HepG2 (cell line): ENCODE measurements at regions not wholly inside any gene's neighbourhood (a gene's known extent, or its start where the extent isn't known, plus 50 kb on each side); places are given as distances from the start of the nearest gene placed in this dataset.

Experiments used
- ATAC-seq: fragments of 200-7000 bp; cut with Tn5 transposase; 3 replicates; pipeline ENCODE4 v1.9.1; 2020; ENCODE audit warnings: mild to moderate bottlenecking, moderate library complexity
- BruUV-seq: library from RNA; stranded (reverse); fragments of 400-500 nt; replicated peaks from 2 replicates; lab custom pipeline; 2021; lab: Mats Ljungman, UMichigan
- CTCF ChIA-PET: fragments of 300-600 bp; formaldehyde crosslinking; extraction: SDS; loops from one replicate; lab custom pipeline; 2021; ENCODE audit warnings: low total read pairs, inconsistent platforms, low intra/inter-chr PET ratio; lab: Yijun Ruan, JAX
- POLR2A ChIA-PET: fragments of 350-600 bp; sonication (Branson Sonifier 250); formaldehyde crosslinking; loops from one replicate; lab custom pipeline; 2020; ENCODE audit warnings: antibody characterized with exemption, inconsistent platforms; lab: Yijun Ruan, JAX
- DNase-seq: peaks from one replicate; pipeline ENCODE4 v3.0.0-alpha.2; 2015; ENCODE audit warnings: low spot score
- FAIRE-seq: peaks from 3 replicates; lab custom pipeline; 2011; peaks lifted over from hg19 to GRCh38; lab: Jason Lieb, UNC
- H2AFZ ChIP-seq: one replicate; pipeline ENCODE4 v1.6.1; 2011; ENCODE audit warnings: low read length, inconsistent platforms
- H3K27ac ChIP-seq: fragments of 300-600 bp; 3 replicates; pipeline ENCODE4 v1.8.0; 2011; ENCODE audit warnings: mixed run types, mild to moderate bottlenecking, mixed read lengths, low read length, inconsistent platforms; ENCODE audit not compliant: insufficient read depth; ENCODE audit errors: extremely low read length
- H3K27me3 ChIP-seq, 2 experiments: fragments of 200-600 bp in 1 of 2; 2 replicates in 1 of 2; 3 replicates in 1 of 2; pipeline versions ENCODE4 v1.6.0 to v1.8.0; 2011; ENCODE audit warnings: low read length in 2 of 2, mild to moderate bottlenecking in 2 of 2, moderate library complexity in 2 of 2, inconsistent platforms in 1 of 2; ENCODE audit not compliant: insufficient read depth in 2 of 2, control insufficient read depth in 1 of 2
- H3K36me3 ChIP-seq, 2 experiments: fragments of 200-600 bp in 1 of 2; replicated peaks in 1 of 2; 2 replicates in 1 of 2; 3 replicates in 1 of 2; pipeline versions ENCODE4 v1.5.1 to v1.8.0; 2011; ENCODE audit warnings: low read length in 2 of 2, inconsistent platforms in 1 of 2; ENCODE audit not compliant: insufficient read depth in 2 of 2, control insufficient read depth in 1 of 2
- H3K4me1 ChIP-seq: 2 replicates; pipeline ENCODE4 v1.5.1; 2012; ENCODE audit warnings: low read length, inconsistent platforms; ENCODE audit not compliant: insufficient read depth
- H3K4me2 ChIP-seq: 2 replicates; pipeline ENCODE4 v1.6.0; 2011; ENCODE audit warnings: low read depth, low read length, inconsistent platforms
- H3K4me3 ChIP-seq, 3 experiments: fragments of 200-600 bp in 1 of 3; sonication (generic), shearing (Covaris generic) in 1 of 3; replicated peaks in 1 of 3; 2 replicates each; pipeline ENCODE4 v1.5.1; 2011 to 2016; ENCODE audit warnings: low read length in 3 of 3, inconsistent platforms in 2 of 3, low read depth in 2 of 3, mild to moderate bottlenecking in 2 of 3, control low read depth in 1 of 3, mixed read lengths in 1 of 3; ENCODE audit not compliant: insufficient read depth in 1 of 3
- H3K79me2 ChIP-seq: one replicate; pipeline ENCODE4 v1.6.1; 2011; ENCODE audit warnings: low read length, inconsistent platforms; ENCODE audit not compliant: insufficient read depth
- H3K9ac ChIP-seq: 2 replicates; pipeline ENCODE4 v1.6.0; 2011; ENCODE audit warnings: mild to moderate bottlenecking, low read depth, low read length, inconsistent platforms; ENCODE audit not compliant: insufficient read depth
- H3K9me3 ChIP-seq: 2 replicates; pipeline ENCODE4 v1.5.1; 2012; ENCODE audit warnings: mild to moderate bottlenecking, low read length
- H4K20me1 ChIP-seq: 2 replicates; pipeline ENCODE4 v1.6.0; 2011; ENCODE audit warnings: inconsistent platforms, mild to moderate bottlenecking, low read length, moderate library complexity; ENCODE audit not compliant: insufficient read depth
- JARID2 ChIP-seq: sonication (generic); formaldehyde crosslinking; IDR thresholded peaks from 2 replicates; pipeline ENCODE4 v1.8.1; 2023; ENCODE audit warnings: missing genetic modification reagents, inconsistent platforms; ENCODE audit not compliant: insufficient replicate concordance
- SOX6 ChIP-seq, 2 experiments: fragments of 450-650 bp in 1 of 2; sonication (generic) in 1 of 2; formaldehyde crosslinking in 1 of 2; IDR thresholded peaks; 2 replicates each; pipeline versions ENCODE4 v1.4.0 to v1.6.1; 2017 to 2020; ENCODE audit warnings: antibody characterized with exemption in 1 of 2, mild to moderate bottlenecking in 1 of 2, missing genetic modification reagents in 1 of 2
- TFE3 ChIP-seq: IDR thresholded peaks from 2 replicates; pipeline ENCODE4 v1.6.1; 2016
- XRCC5 ChIP-seq: fragments of 200-400 bp; formaldehyde crosslinking; optimal IDR thresholded peaks from 2 replicates; pipeline ENCODE3; 2017; ENCODE audit warnings: mild to moderate bottlenecking, low read length
- ZKSCAN1 ChIP-seq: fragments of 150-350 bp; IDR thresholded peaks from 2 replicates; pipeline ENCODE4 v1.6.1; 2014; ENCODE audit warnings: low read length
- ZNF24 ChIP-seq: fragments of 450-650 bp; IDR thresholded peaks from 2 replicates; pipeline ENCODE4 v1.6.1; 2017; ENCODE audit warnings: antibody characterized with exemption, mild to moderate bottlenecking
- in situ Hi-C: cut with HindIII; loops from 2 replicates; pipeline ENCODE4 v1.10.0; 2017; ENCODE audit warnings: low pct_unique_long_range_greater_than_20kb; ENCODE audit not compliant: extremely low pct_ligation_motif_present
- intact Hi-C: fragments of 100-400 bp; cut with micrococcal nuclease; formaldehyde crosslinking; loops from one replicate; pipeline ENCODE4 v1.10.0; 2022; ENCODE audit not compliant: unreplicated experiment
- TF ChIP-seq, protein P1 (sequence below): sonication (generic); formaldehyde crosslinking; IDR thresholded peaks from 2 replicates; pipeline ENCODE4 v1.5.0; 2020; ENCODE audit warnings: missing genetic modification reagents
- TF ChIP-seq, protein P2 (sequence below): sonication (generic); formaldehyde crosslinking; IDR thresholded peaks from 2 replicates; pipeline ENCODE4 v1.9.0; 2021; ENCODE audit warnings: missing genetic modification reagents, mild to moderate bottlenecking, borderline replicate concordance
- TF ChIP-seq, protein P3 (sequence below): sonication (generic); formaldehyde crosslinking; IDR thresholded peaks from 2 replicates; pipeline ENCODE4 v1.8.1; 2023; ENCODE audit warnings: mild to moderate bottlenecking, missing genetic modification reagents
- TF ChIP-seq, protein P4 (sequence below): sonication (generic); formaldehyde crosslinking; conservative IDR thresholded peaks from 2 replicates; pipeline ENCODE4 v1.4.0; 2020; ENCODE audit warnings: missing genetic modification reagents

GRCh38 chr3:101155825-101156224, 162.6 kb upstream of the ABI3BP start:
- Histone ChIP-seq H3K9ac (no peak overlapping the region), H3K79me2 (no peaks in the 10 kb centered on the region), H2AFZ (no peak overlapping the region), H4K20me1 (no peaks in the 10 kb centered on the region), H3K27ac (no peak overlapping the region), H3K36me3 (no peaks in the 10 kb centered on the region), H3K27me3 (no peaks in the 10 kb centered on the region), H3K4me3 (no peak overlapping the region), H3K9me3 (no peaks in the 10 kb centered on the region), H3K4me1 (no peaks in the 10 kb centered on the region), H3K4me2 (no peak overlapping the region)
- BruUV-seq = no TSS peak
- FAIRE-seq (no peak), ATAC-seq (no peak), DNase-seq (no peak)
- TF ChIP-seq TFE3 (CRISPR knock-in tag) (no peak), SOX6 (IDR thresholded peaks at IDR 0.05) (no peak), SOX6 (CRISPR knock-in tag; IDR thresholded peaks at IDR 0.05) (no peak), ZKSCAN1 (no peak), XRCC5 (no peak), ZNF24 (no peak), JARID2 (CRISPR knock-in tag) (no peak)
- TF ChIP-seq, protein P1, sequence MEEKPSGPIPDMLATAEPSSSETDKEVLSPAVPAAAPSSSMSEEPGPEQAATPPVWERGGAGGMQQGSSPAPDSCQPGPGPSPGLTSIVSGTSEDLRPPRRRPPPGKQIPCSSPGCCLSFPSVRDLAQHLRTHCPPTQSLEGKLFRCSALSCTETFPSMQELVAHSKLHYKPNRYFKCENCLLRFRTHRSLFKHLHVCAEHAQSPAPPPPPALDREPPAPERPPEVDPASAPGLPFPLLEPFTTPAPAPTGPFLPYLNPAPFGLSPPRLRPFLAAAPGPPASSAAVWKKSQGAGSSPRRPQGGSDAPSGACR (CRISPR knock-in tag) = no peak
- TF ChIP-seq, protein P2, sequence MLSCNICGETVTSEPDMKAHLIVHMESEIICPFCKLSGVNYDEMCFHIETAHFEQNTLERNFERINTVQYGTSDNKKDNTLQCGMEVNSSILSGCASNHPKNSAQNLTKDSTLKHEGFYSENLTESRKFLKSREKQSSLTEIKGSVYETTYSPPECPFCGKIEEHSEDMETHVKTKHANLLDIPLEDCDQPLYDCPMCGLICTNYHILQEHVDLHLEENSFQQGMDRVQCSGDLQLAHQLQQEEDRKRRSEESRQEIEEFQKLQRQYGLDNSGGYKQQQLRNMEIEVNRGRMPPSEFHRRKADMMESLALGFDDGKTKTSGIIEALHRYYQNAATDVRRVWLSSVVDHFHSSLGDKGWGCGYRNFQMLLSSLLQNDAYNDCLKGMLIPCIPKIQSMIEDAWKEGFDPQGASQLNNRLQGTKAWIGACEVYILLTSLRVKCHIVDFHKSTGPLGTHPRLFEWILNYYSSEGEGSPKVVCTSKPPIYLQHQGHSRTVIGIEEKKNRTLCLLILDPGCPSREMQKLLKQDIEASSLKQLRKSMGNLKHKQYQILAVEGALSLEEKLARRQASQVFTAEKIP (CRISPR knock-in tag) = no peak
- TF ChIP-seq, protein P3, sequence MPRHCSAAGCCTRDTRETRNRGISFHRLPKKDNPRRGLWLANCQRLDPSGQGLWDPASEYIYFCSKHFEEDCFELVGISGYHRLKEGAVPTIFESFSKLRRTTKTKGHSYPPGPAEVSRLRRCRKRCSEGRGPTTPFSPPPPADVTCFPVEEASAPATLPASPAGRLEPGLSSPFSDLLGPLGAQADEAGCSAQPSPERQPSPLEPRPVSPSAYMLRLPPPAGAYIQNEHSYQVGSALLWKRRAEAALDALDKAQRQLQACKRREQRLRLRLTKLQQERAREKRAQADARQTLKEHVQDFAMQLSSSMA (CRISPR knock-in tag) = no peak
- TF ChIP-seq, protein P4, sequence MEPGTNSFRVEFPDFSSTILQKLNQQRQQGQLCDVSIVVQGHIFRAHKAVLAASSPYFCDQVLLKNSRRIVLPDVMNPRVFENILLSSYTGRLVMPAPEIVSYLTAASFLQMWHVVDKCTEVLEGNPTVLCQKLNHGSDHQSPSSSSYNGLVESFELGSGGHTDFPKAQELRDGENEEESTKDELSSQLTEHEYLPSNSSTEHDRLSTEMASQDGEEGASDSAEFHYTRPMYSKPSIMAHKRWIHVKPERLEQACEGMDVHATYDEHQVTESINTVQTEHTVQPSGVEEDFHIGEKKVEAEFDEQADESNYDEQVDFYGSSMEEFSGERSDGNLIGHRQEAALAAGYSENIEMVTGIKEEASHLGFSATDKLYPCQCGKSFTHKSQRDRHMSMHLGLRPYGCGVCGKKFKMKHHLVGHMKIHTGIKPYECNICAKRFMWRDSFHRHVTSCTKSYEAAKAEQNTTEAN (CRISPR knock-in tag) = no peak
- in situ Hi-C loops (no loop called here), intact Hi-C loops (no loop called here)
- ChIA-PET POLR2A (no interaction called here), CTCF (no interaction called here)
